ENCODE measurements at regions not wholly inside any gene's neighbourhood (a gene's known extent, or its start where the extent isn't known, plus 50 kb on each side); places are given as distances from the start of the nearest gene placed in this dataset.

GRCh38 chr6:71676298-71676697 is 210.1 kb upstream of the RIMS1 start:
- H2BK5ac ChIP-seq (ENCODE audit: insufficient read length, low read length): no peak overlapping the region
- H3K36me3 Mint-ChIP-seq (ENCODE audit: insufficient read depth in 1 of 3, low read depth in 3 of 3): no peaks in the 10 kb centered on the region
- H2BK120ac ChIP-seq (ENCODE audit: low read depth, low read length, poor library complexity, severe bottlenecking): no peak overlapping the region

More at GRCh38 chr6:71676298-71676697, 210.1 kb upstream of the RIMS1 start:
- no peaks in the 10 kb centered on the region for H3K9me3 Mint-ChIP-seq
- Histone ChIP-seq H3K4me1 (ENCODE audit: insufficient read depth, low read length) (peaks cover 5% of the 10 kb centered on the region; the same call in 1 of the 2 replicates), H3K23me2 (ENCODE audit: insufficient read length, low read depth, low read length, poor library complexity, severe bottlenecking) (no peaks in the 10 kb centered on the region), H3K9me3 (ENCODE audit: control insufficient read depth, low read depth, low read length) (no peaks in the 10 kb centered on the region), H3K79me2 (ENCODE audit: insufficient read depth, low read length) (no peaks in the 10 kb centered on the region), H3K27ac (ENCODE audit: insufficient read length, low read depth, low read length) (no peak overlapping the region), H3K79me1 (ENCODE audit: insufficient read depth, low read depth, low read length, poor library complexity, severe bottlenecking) (no peaks in the 10 kb centered on the region), H4K91ac (ENCODE audit: insufficient read length, low read depth, low read length) (no peak overlapping the region), H3K14ac (ENCODE audit: insufficient read depth, low read length) (no peak overlapping the region), H4K8ac (replicated peaks; ENCODE audit: insufficient read length, low read depth, low read length) (no peak overlapping the region), H4K20me1 (ENCODE audit: control insufficient read depth, insufficient read depth, insufficient read length) (no peaks in the 10 kb centered on the region), H3K18ac (ENCODE audit: insufficient read length, low read depth, low read length) (no peak overlapping the region), H4K5ac (ENCODE audit: insufficient read length, low read depth, low read length) (no peak overlapping the region), H3K56ac (ENCODE audit: insufficient read length, low read depth, low read length) (no peak overlapping the region), H2BK12ac (ENCODE audit: insufficient read length, low read depth, low read length) (no peak overlapping the region), H2AFZ (ENCODE audit: low read length) (no peak overlapping the region), H3K27me3 (ENCODE audit: insufficient read depth, low read length) (no peaks in the 10 kb centered on the region), H3K4me2 (ENCODE audit: insufficient read depth, insufficient read length, low read length) (no peak overlapping the region), H3K23ac (ENCODE audit: insufficient read length, low read depth, low read length) (no peak overlapping the region), H3K9ac (ENCODE audit: extremely low read depth, insufficient read length, low read length) (no peak overlapping the region), H2BK15ac (ENCODE audit: low read depth, low read length) (no peak overlapping the region), H2AK5ac (ENCODE audit: insufficient read length, low read length) (no peak overlapping the region), H3K4ac (ENCODE audit: low read depth, low read length) (no peak overlapping the region), H3T11ph (ENCODE audit: low read length) (no peak overlapping the region), H2BK20ac (ENCODE audit: low read depth, low read length, poor library complexity, severe bottlenecking) (no peak overlapping the region)
- H3K27ac Mint-ChIP-seq: no peak overlapping the region
- no peaks in the 10 kb centered on the region for H3K27me3 Mint-ChIP-seq (ENCODE audit: low read depth)
- no peak for TF ChIP-seq CTCF (conservative IDR thresholded peaks at IDR 0.05)
- peaks cover 9 to 11% of the 10 kb centered on the region in 2 experiments for H3K4me1 Mint-ChIP-seq
- H3K4me3 Mint-ChIP-seq: no peak overlapping the region
- no peak for DNase-seq
